ENCODE measurements at regions not wholly inside any gene's neighbourhood (a gene's known extent, or its start where the extent isn't known, plus 50 kb on each side); places are given as distances from the start of the nearest gene placed in this dataset.

GRCh38 chr16:55212791-55213190 is 111.2 kb upstream of the IRX6 start:
- H3K36me3 ChIP-seq (replicated peaks in 1 of 2; ENCODE audit: control insufficient read depth in 2 of 2, insufficient read depth in 2 of 2, low read length in 2 of 2) = no peaks in the 10 kb centered on the region
- H3K23ac ChIP-seq (ENCODE audit: low read depth, low read length, poor library complexity) = no peak overlapping the region
- no peak overlapping the region for H2AK5ac ChIP-seq (ENCODE audit: low read depth, low read length)
- no peaks in the 10 kb centered on the region for H3K9me3 ChIP-seq (replicated peaks in 1 of 2; ENCODE audit: control insufficient read depth in 2 of 2, insufficient read depth in 1 of 2, low read depth in 1 of 2, low read length in 2 of 2)
- no peak overlapping the region for H4K91ac ChIP-seq (ENCODE audit: low read depth, low read length, poor library complexity)
- no peak overlapping the region for H2BK12ac ChIP-seq (ENCODE audit: low read length)
- H3K27ac ChIP-seq (replicated peaks; ENCODE audit: low read length) = no peak overlapping the region
- no peak overlapping the region for H2BK120ac ChIP-seq (ENCODE audit: low read depth, low read length)
- no peaks in the 10 kb centered on the region for H3K27me3 ChIP-seq (ENCODE audit: control insufficient read depth in 3 of 3, insufficient read depth in 3 of 3, low read depth in 1 of 3, low read length in 3 of 3)
- H3K14ac ChIP-seq (ENCODE audit: low read length) = no peak overlapping the region
- H3K4ac ChIP-seq (ENCODE audit: low read length) = no peak overlapping the region
- no peaks in the 10 kb centered on the region for H3K79me1 ChIP-seq (ENCODE audit: low read depth, low read length)
- no peak overlapping the region for H3K18ac ChIP-seq (ENCODE audit: low read length)
- H3K9ac ChIP-seq (ENCODE audit: low read depth, low read length, poor library complexity) = no peak overlapping the region
- no peak overlapping the region for H2BK15ac ChIP-seq (ENCODE audit: low read length)
- H4K8ac ChIP-seq (ENCODE audit: low read depth, low read length) = no peak overlapping the region
- H3K4me3 ChIP-seq (ENCODE audit: low read length in 2 of 2) = no peak overlapping the region
- H3K4me2 ChIP-seq (ENCODE audit: insufficient read depth, low read length, poor library complexity, severe bottlenecking) = no peak overlapping the region
- no peak overlapping the region for H2AFZ ChIP-seq (ENCODE audit: low read length)
- no CpG with 5 or more reads among the region's 2 CpGs for WGBS, 2 donors (ENCODE audit: extremely low coverage in 2 of 2, insufficient read length in 2 of 2, insufficient replicate concordance in 1 of 2)
- no peaks in the 10 kb centered on the region for H3K4me1 ChIP-seq (ENCODE audit: control insufficient read depth in 2 of 2, insufficient read depth in 1 of 2, low read depth in 1 of 2, low read length in 2 of 2)
- no peak overlapping the region for H2BK5ac ChIP-seq (ENCODE audit: low read length)
- DNase-seq (ENCODE audit: low spot score) = no peak

- Histone ChIP-seq H3K9me3 (replicated peaks in 1 of 2; ENCODE audit: control insufficient read depth in 2 of 2, insufficient read depth in 1 of 2, low read depth in 1 of 2, low read length in 2 of 2) (no peaks in the 10 kb centered on the region), H4K91ac (ENCODE audit: low read depth, low read length, poor library complexity) (no peak overlapping the region), H3K27ac (replicated peaks; ENCODE audit: low read length) (no peak overlapping the region), H2AFZ (ENCODE audit: low read length) (no peak overlapping the region), H2AK5ac (ENCODE audit: low read depth, low read length) (no peak overlapping the region), H3K14ac (ENCODE audit: low read length) (no peak overlapping the region), H3K79me1 (ENCODE audit: low read depth, low read length) (no peaks in the 10 kb centered on the region), H3K9ac (ENCODE audit: low read depth, low read length, poor library complexity) (no peak overlapping the region), H3K4ac (ENCODE audit: low read length) (no peak overlapping the region), H3K36me3 (replicated peaks in 1 of 2; ENCODE audit: control insufficient read depth in 2 of 2, insufficient read depth in 2 of 2, low read length in 2 of 2) (no peaks in the 10 kb centered on the region), H3K27me3 (ENCODE audit: control insufficient read depth in 3 of 3, insufficient read depth in 3 of 3, low read depth in 1 of 3, low read length in 3 of 3) (no peaks in the 10 kb centered on the region), H3K4me3 (ENCODE audit: low read length in 2 of 2) (no peak overlapping the region), H3K4me2 (ENCODE audit: insufficient read depth, low read length, poor library complexity, severe bottlenecking) (no peak overlapping the region), H2BK15ac (ENCODE audit: low read length) (no peak overlapping the region), H2BK120ac (ENCODE audit: low read depth, low read length) (no peak overlapping the region), H4K8ac (ENCODE audit: low read depth, low read length) (no peak overlapping the region), H3K23ac (ENCODE audit: low read depth, low read length, poor library complexity) (no peak overlapping the region), H2BK12ac (ENCODE audit: low read length) (no peak overlapping the region), H3K18ac (ENCODE audit: low read length) (no peak overlapping the region), H3K4me1 (ENCODE audit: control insufficient read depth in 2 of 2, insufficient read depth in 1 of 2, low read depth in 1 of 2, low read length in 2 of 2) (no peaks in the 10 kb centered on the region), H2BK5ac (ENCODE audit: low read length) (no peak overlapping the region)
- WGBS, 2 donors (ENCODE audit: extremely low coverage in 2 of 2, insufficient read length in 2 of 2, insufficient replicate concordance in 1 of 2) = 92% methylated on average over 1 of the region's 2 CpGs; no CpG with 5 or more reads in 1 of the 2 donors
- DNase-seq (ENCODE audit: low spot score) = no peak
These were observed 109.6 kb upstream of the IRX6 start for GRCh38 chr16:55214412-55214811.

GRCh38 chr16:55214974-55215494 is 109.0 kb upstream of the IRX6 start:
- Histone ChIP-seq H3K9ac (ENCODE audit: low read depth, low read length, poor library complexity) (no peak overlapping the region), H2BK15ac (ENCODE audit: low read length) (no peak overlapping the region), H3K4me2 (ENCODE audit: insufficient read depth, low read length, poor library complexity, severe bottlenecking) (no peak overlapping the region), H2AK5ac (ENCODE audit: low read depth, low read length) (no peak overlapping the region), H3K4me1 (ENCODE audit: control insufficient read depth in 2 of 2, insufficient read depth in 1 of 2, low read depth in 1 of 2, low read length in 2 of 2) (no peaks in the 10 kb centered on the region), H4K8ac (ENCODE audit: low read depth, low read length) (no peak overlapping the region), H3K9me3 (replicated peaks in 1 of 2; ENCODE audit: control insufficient read depth in 2 of 2, insufficient read depth in 1 of 2, low read depth in 1 of 2, low read length in 2 of 2) (no peaks in the 10 kb centered on the region), H2BK5ac (ENCODE audit: low read length) (no peak overlapping the region), H2BK120ac (ENCODE audit: low read depth, low read length) (no peak overlapping the region), H3K18ac (ENCODE audit: low read length) (no peak overlapping the region), H4K91ac (ENCODE audit: low read depth, low read length, poor library complexity) (no peak overlapping the region), H3K36me3 (replicated peaks in 1 of 2; ENCODE audit: control insufficient read depth in 2 of 2, insufficient read depth in 2 of 2, low read length in 2 of 2) (no peaks in the 10 kb centered on the region), H3K27ac (replicated peaks; ENCODE audit: low read length) (no peak overlapping the region), H2BK12ac (ENCODE audit: low read length) (no peak overlapping the region), H3K4me3 (ENCODE audit: low read length in 2 of 2) (no peak overlapping the region), H3K14ac (ENCODE audit: low read length) (no peak overlapping the region), H3K27me3 (ENCODE audit: control insufficient read depth in 3 of 3, insufficient read depth in 3 of 3, low read depth in 1 of 3, low read length in 3 of 3) (no peaks in the 10 kb centered on the region), H3K79me1 (ENCODE audit: low read depth, low read length) (no peaks in the 10 kb centered on the region), H3K4ac (ENCODE audit: low read length) (no peak overlapping the region), H2AFZ (ENCODE audit: low read length) (no peak overlapping the region), H3K23ac (ENCODE audit: low read depth, low read length, poor library complexity) (no peak overlapping the region)
- no peak for DNase-seq (ENCODE audit: low spot score)
- no CpG with 5 or more reads among the region's 5 CpGs for WGBS, 2 donors (ENCODE audit: extremely low coverage in 2 of 2, insufficient read length in 2 of 2, insufficient replicate concordance in 1 of 2)

GRCh38 chr16:55217392-55217791 is 106.6 kb upstream of the IRX6 start:
- H4K8ac ChIP-seq (ENCODE audit: low read depth, low read length) = no peak overlapping the region
- H3K9ac ChIP-seq (ENCODE audit: low read depth, low read length, poor library complexity) = no peak overlapping the region
- WGBS, 2 donors (ENCODE audit: extremely low coverage in 2 of 2, insufficient read length in 2 of 2, insufficient replicate concordance in 1 of 2) = no CpG with 5 or more reads among the region's 2 CpGs
- no peaks in the 10 kb centered on the region for H3K9me3 ChIP-seq (replicated peaks in 1 of 2; ENCODE audit: control insufficient read depth in 2 of 2, insufficient read depth in 1 of 2, low read depth in 1 of 2, low read length in 2 of 2)
- no peak overlapping the region for H3K14ac ChIP-seq (ENCODE audit: low read length)
- no peak overlapping the region for H3K4me2 ChIP-seq (ENCODE audit: insufficient read depth, low read length, poor library complexity, severe bottlenecking)
- no peaks in the 10 kb centered on the region for H3K79me1 ChIP-seq (ENCODE audit: low read depth, low read length)
- no peak overlapping the region for H2BK15ac ChIP-seq (ENCODE audit: low read length)
- no peak overlapping the region for H3K27ac ChIP-seq (replicated peaks; ENCODE audit: low read length)
- H3K27me3 ChIP-seq (ENCODE audit: control insufficient read depth in 3 of 3, insufficient read depth in 3 of 3, low read depth in 1 of 3, low read length in 3 of 3) = no peaks in the 10 kb centered on the region
- no peak overlapping the region for H3K18ac ChIP-seq (ENCODE audit: low read length)
- H3K4ac ChIP-seq (ENCODE audit: low read length) = no peak overlapping the region
- H3K36me3 ChIP-seq (replicated peaks in 1 of 2; ENCODE audit: control insufficient read depth in 2 of 2, insufficient read depth in 2 of 2, low read length in 2 of 2) = no peaks in the 10 kb centered on the region
- H2BK5ac ChIP-seq (ENCODE audit: low read length) = no peak overlapping the region
- H3K4me1 ChIP-seq (ENCODE audit: control insufficient read depth in 2 of 2, insufficient read depth in 1 of 2, low read depth in 1 of 2, low read length in 2 of 2) = no peaks in the 10 kb centered on the region
- no peak overlapping the region for H3K23ac ChIP-seq (ENCODE audit: low read depth, low read length, poor library complexity)
- H2AK5ac ChIP-seq (ENCODE audit: low read depth, low read length) = no peak overlapping the region
- no peak overlapping the region for H3K4me3 ChIP-seq (ENCODE audit: low read length in 2 of 2)
- no peak overlapping the region for H2BK120ac ChIP-seq (ENCODE audit: low read depth, low read length)
- no peak overlapping the region for H2BK12ac ChIP-seq (ENCODE audit: low read length)
- H2AFZ ChIP-seq (ENCODE audit: low read length) = no peak overlapping the region
- no peak for DNase-seq (ENCODE audit: low spot score)
- no peak overlapping the region for H4K91ac ChIP-seq (ENCODE audit: low read depth, low read length, poor library complexity)
